IPS-NIHi11 (cell line): ENCODE measurements at regions not wholly inside any gene's neighbourhood (a gene's known extent, or its start where the extent isn't known, plus 50 kb on each side); places are given as distances from the start of the nearest gene placed in this dataset.
"Not testable (repeated sequence)": the region's sequence is repeated elsewhere in the genome, so short reads cannot be mapped to it uniquely, and the experiment has no call there.

Source experiments
- DNase-seq: peaks from one replicate; pipeline ENCODE4 v3.0.0; 2012; ENCODE audit warnings: mixed read lengths, low spot score

DNA sequence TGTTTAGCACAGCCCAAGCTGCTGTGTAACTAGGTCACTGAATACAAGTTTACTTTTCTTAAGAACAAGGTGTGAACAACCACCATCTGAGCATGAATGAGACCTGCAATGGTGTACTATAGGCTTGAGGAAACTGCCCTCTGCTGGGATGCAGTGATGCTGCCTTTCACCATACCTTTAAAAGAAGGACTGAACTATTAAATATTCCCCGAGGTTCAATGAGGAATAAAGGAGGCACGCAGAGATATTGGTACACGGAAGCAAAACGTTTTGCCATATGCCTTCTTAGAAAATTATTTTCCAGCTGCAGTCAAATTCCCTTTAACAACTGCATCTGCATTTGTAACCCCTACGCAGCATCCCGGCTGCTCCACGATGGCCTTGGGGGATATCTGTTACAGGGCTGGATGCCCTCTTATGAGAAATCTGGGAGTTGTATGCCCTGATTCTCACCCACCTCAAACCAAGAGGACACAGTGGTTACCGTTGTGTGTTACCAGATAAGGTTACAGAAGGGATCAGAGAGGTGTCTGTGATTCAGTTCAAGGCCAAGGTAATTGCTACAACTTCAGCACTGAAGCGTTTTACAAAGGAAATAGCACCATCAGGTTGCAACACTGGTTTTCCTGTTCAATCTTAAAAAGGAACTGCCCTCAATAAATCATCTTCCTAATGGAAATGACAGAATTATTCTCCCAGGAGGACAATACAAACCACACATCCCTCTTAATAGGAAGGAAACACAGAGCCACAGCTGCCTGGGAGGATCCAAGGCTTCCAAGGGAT is 470.5 kb downstream of the LTN1 start:
- peak; percentile 8 for DNase-seq

GRCh38 chr21:28518630-28519029 is 474.0 kb downstream of the LTN1 start:
- no peak for DNase-seq

GRCh38 chr21:28516991-28517592 is 475.6 kb downstream of the LTN1 start:
- DNase-seq: peak; percentile 81

- DNase-seq: no peak
Observed at GRCh38 chr21:28516021-28516420, 476.7 kb downstream of the LTN1 start.

GRCh38 chr21:28513428-28513827 is 479.2 kb downstream of the LTN1 start:
- DNase-seq: no peak

GRCh38 chr21:28509031-28509430 is 483.6 kb downstream of the LTN1 start:
- peak; percentile 20 for DNase-seq

- DNase-seq: no peak
Observed at GRCh38 chr21:28508126-28508525, 484.6 kb downstream of the LTN1 start.

DNA sequence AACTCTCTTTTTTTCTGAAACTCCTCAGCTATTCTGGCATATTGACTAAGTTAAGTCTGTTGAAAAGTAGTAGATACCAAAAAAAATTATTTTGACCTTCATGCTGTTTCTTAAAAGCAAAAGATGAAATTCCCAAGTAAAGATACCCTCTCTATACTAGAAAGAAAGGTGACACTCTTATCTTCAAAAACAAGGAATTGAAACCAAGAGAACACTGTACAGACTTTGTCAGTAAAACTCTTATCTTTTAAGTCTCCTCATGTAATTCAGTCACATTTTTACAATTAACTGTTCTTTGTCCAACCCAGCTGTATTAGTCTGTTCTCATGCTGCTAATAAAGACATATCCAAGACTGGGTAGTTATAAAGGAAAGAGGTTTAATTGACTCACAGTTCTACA is 496.2 kb downstream of the LTN1 start:
- no peak for DNase-seq

DNA sequence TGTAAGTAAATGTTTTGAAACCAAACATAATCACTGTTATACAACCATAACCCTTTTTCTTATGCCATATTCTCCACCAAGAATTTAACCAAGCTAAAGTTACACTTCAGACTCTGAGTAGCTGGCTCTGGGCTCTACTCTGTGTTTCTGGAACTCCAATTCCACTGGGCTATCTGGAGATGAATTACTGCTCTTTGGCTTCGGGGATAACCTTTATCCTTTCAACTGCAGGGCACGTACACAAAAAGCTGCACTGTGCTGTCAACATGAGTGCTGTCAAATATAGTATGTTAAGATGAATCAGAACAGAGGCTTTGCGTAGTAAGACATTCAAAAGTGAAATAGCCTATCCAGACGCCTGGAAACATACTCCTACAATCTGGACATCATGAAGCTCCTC is 500.6 kb downstream of the LTN1 start:
- DNase-seq: no peak

GRCh38 chr21:28489821-28490350 is 502.8 kb downstream of the LTN1 start:
- DNase-seq: no peak

DNA sequence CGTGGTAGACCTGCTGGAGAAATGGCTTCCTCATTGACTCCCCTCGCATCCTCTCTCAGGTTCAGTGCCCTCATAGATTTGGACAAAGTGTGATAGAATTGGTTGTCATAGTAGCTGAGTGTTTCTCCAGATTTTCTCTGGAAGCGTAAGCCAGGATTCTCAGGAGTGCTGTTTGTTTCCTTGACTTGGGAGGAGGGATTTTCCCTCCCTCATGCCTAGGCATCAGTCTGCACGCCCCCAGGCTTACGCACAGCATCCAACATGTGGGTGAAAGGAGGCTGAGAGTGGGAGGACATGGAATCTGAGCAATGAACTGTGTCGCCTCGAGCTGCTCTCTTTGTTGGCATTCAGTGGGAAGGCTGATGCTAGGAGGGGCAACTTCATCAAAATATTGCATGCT is 503.5 kb downstream of the LTN1 start:
- no peak for DNase-seq

GRCh38 chr21:28487455-28488070 is 505.1 kb downstream of the LTN1 start:
- no peak for DNase-seq

DNA sequence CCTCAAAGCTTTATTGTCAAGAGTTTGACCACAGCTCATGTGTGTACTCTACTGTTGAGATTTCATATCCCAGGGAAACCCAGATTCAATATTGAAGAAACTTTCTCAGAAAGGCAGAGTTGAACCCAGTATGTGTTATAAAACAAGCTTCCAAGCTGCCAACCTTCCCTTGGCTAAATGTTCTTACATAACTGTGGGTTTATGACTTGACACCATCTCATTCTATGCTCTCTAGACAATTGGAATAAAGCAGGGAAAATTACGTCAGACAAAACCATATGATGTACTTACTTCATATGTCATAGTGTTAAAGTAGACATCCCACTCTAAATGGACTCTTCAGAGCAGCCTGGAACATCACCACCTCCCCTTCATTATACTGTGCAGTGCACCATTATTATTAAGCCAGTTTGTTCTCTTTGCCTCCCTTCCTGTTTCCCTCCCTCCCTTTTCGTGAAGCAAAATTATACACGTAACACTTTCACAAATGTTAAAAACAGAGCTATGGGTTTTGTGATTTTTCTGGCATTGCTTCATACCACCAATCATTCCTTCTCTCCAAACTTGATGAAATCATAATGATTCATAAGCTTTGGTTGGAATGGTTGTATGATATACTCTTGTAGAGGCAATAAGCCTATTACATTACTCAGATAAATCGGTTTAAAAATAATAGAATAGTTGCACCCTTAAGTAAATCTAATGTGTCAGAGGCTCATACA is 507.2 kb downstream of the LTN1 start:
- no peak for DNase-seq

- no peak for DNase-seq
Observed at GRCh38 chr21:28483301-28484035, 509.2 kb downstream of the LTN1 start.

- DNase-seq: no peak
Observed at GRCh38 chr21:28482657-28483056, 510.0 kb downstream of the LTN1 start.

DNA sequence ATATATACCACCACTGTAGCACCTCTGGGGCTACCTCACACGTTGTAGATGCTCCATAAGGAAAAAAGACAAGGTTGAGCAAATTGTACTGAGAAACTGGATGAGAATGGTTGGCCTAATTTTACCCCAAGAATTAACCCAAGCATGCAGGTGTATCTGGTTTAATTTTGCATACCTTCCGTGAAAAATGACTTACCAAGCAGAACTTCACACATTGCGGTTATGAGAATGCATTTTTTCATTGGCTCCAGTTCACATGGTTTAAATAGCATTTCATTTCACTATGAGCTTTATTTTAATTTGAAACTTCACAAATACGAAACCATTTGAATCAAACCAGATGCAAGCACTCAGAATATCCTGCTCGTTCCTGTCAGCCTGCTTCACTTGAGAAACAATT is 512.2 kb downstream of the LTN1 start:
- no peak for DNase-seq

DNA sequence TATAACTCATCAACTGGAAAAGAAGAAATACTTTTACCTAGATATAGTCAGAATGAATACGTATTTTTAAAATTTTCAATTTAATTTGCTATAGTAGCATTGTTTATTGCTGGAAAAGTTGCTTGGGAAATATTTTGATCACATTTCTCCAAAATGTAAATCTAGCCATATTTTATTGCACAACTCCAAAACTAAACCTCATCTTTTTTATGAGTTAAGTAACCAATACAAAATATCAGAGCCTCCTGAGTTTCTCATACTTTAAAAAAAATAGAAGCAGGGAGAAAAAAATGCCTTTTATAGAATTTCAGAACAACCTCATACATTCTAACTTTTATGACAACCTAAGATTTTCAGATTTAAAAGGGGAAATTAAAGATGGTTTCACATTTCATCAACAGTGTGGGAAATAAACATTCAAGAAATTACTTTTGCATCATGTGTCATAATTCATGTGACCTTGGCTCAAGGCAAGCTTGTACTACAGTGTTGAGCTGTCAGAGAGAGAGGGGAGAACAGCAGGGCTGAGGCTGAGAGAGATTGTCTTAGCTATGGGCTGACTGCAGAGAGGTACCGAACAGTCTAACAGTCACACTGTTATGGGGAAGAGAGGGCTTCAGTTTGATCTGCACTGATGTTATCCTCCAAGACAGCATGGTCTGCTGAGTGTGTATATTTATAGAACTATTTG is 519.0 kb downstream of the LTN1 start:
- no peak for DNase-seq

DNA sequence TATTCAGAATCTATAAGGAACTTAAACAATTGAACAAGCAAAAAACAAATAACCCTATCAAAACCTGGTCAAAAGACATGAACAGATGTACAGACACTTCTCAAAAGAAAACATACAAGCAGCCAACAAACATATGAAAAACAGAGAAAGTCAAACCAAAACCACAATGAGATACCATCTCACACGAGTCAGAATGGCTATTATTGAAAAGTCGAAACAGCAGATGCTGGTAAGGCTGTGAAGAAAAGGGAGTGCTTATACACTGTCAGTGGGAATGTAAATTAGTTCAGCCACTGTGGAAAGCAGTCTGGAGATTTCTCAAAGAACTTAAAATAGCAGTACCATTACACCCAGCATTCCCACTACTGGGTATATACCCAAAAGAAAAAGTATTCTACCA is 520.1 kb downstream of the LTN1 start:
- DNase-seq: not testable (repeated sequence)

DNA sequence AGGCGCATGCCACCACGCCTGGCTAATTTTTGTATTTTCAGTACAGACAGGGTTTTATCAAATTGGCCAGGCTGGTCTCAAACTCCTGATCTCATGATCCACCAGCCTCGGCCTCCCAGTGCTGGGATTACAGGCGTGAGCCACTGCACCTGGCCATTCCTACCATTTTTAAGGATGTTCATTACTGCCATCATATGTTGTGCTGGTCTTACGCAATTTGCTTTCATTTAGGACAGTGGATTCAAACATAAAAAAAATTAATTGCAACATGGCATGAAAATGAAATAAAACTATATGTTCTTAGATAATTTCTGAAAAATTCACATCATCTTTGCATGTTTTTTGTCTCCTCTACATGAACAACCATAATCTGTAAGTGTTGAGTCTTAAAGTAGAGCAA is 527.7 kb downstream of the LTN1 start:
- DNase-seq: no peak

DNA sequence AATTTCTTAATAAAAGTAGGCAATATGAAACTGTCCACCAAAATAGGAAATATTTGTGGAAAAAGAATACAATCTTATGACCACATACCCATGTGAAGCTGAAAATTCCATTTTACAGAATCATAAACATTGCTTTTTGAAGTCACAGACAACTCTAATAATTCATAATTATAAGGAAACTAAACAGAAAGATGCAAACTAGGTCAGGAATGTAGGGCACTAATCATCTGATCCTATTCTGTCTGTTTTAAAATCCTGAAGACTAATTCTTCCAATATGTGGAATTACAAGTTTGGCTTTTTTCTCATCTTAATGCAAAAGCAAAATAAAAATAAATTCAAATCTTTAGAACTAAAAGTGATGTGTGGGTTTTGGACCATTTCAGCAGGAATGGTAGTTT is 528.6 kb downstream of the LTN1 start:
- DNase-seq: no peak

DNA sequence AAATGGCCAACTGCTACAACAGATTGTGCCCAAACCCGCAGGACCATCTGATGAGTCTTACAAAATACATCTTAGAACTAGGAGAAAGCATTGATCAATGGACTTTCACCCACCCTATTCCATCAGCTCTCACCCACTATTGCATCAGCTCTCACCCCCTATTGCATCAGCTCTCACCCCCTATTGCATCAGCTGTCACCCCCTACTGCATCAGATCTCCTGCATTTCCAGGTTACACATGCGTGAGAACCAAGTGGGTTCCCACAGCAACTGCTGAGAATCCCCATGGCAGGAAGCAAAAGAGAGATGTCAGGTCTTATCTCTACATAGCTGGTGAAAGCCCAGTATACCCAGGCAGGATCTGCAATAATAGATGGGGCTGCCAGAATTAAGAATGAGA is 533.5 kb downstream of the LTN1 start:
- DNase-seq: no peak
